K562 (cell line): ENCODE measurements at regions not wholly inside any gene's neighbourhood (a gene's known extent, or its start where the extent isn't known, plus 50 kb on each side); places are given as distances from the start of the nearest gene placed in this dataset.

Source experiments
- ATAC-seq: fragments of 200-7000 bp; cut with Tn5 transposase; 3 replicates; pipeline ENCODE4 v1.9.1; 2020; ENCODE audit warnings: moderate library complexity
- BruUV-seq: library from RNA; stranded (reverse); fragments of 400-500 nt; replicated peaks from 2 replicates; lab custom pipeline; 2021; lab: Mats Ljungman, UMichigan
- CTCF ChIA-PET: fragments of 300-600 bp; formaldehyde crosslinking; extraction: SDS; loops from one replicate; lab custom pipeline; 2021; ENCODE audit warnings: low intra/inter-chr PET ratio; lab: Yijun Ruan, JAX
- POLR2A ChIA-PET: fragments of 300-600, 350-650 bp; sonication (Branson Sonifier 250); formaldehyde crosslinking; extraction: SDS; loops from one replicate; lab custom pipeline; 2021; ENCODE audit warnings: antibody characterized with exemption, inconsistent platforms; lab: Yijun Ruan, JAX
- DNase-seq, 4 experiments: peaks; one replicate each; pipeline versions ENCODE4 v3.0.0 to v3.0.0-alpha.2; 2011 to 2018; ENCODE audit warnings: low spot score in 3 of 4, mixed read lengths in 3 of 4; ENCODE audit errors: extremely low read depth in 1 of 4
- FAIRE-seq: peaks from 2 replicates; lab custom pipeline; 2011; peaks lifted over from hg19 to GRCh38; lab: Jason Lieb, UNC
- H2AFZ ChIP-seq: 2 replicates; pipeline ENCODE4 v1.6.0; 2011; ENCODE audit warnings: low read depth, low read length, control low read depth, inconsistent platforms
- H3K27ac ChIP-seq: fragments of 200-600 bp; 3 replicates; pipeline ENCODE4 v1.8.0; 2011; ENCODE audit warnings: low read depth, mild to moderate bottlenecking, control low read depth, inconsistent platforms, low read length, moderate library complexity, mixed read lengths; ENCODE audit errors: extremely low read depth
- H3K27me3 ChIP-seq, 2 experiments: fragments of 300-600 bp in 1 of 2; 2 replicates in 1 of 2; 3 replicates in 1 of 2; pipeline versions ENCODE4 v1.6.0 to v1.8.0; 2011; ENCODE audit warnings: inconsistent platforms in 2 of 2, low read length in 2 of 2, mild to moderate bottlenecking in 1 of 2, mixed read lengths in 1 of 2, moderate library complexity in 1 of 2; ENCODE audit not compliant: control insufficient read depth in 2 of 2, insufficient read depth in 2 of 2
- H3K36me3 ChIP-seq: fragments of 300-600 bp; 3 replicates; pipeline ENCODE4 v1.8.0; 2011; ENCODE audit warnings: mild to moderate bottlenecking, low read length, inconsistent platforms; ENCODE audit not compliant: control insufficient read depth, insufficient read depth
- H3K4me1 ChIP-seq, 2 experiments: fragments of 200-600 bp in 1 of 2; replicated peaks in 1 of 2; 2 replicates in 1 of 2; 3 replicates in 1 of 2; pipeline versions ENCODE4 v1.5.1 to v1.8.0; 2011; ENCODE audit warnings: inconsistent platforms in 2 of 2, low read length in 2 of 2, mild to moderate bottlenecking in 1 of 2, mixed read lengths in 1 of 2, moderate library complexity in 1 of 2; ENCODE audit not compliant: control insufficient read depth in 2 of 2, insufficient read depth in 2 of 2
- H3K4me2 ChIP-seq: 2 replicates; pipeline ENCODE4 v1.6.1; 2011; ENCODE audit warnings: low read length, control low read depth, inconsistent platforms, mixed read lengths; ENCODE audit not compliant: insufficient read depth
- H3K4me3 ChIP-seq: fragments of 200-600 bp; sonication (generic), shearing (Covaris generic); 2 replicates; pipeline ENCODE4 v1.5.1; 2016; ENCODE audit warnings: control low read depth, inconsistent platforms
- H3K79me2 ChIP-seq: fragments of 200-600 bp; 3 replicates; pipeline ENCODE4 v1.8.0; 2011; ENCODE audit warnings: low read length, inconsistent platforms; ENCODE audit not compliant: control insufficient read depth, insufficient read depth
- H3K9ac ChIP-seq, 2 experiments: 2 replicates each; pipeline versions ENCODE4 v1.6.0 to v1.6.1; 2011; ENCODE audit warnings: low read depth in 2 of 2, low read length in 2 of 2, control low read depth in 1 of 2, inconsistent platforms in 1 of 2, mild to moderate bottlenecking in 1 of 2, mixed read lengths in 1 of 2; ENCODE audit not compliant: insufficient read depth in 1 of 2
- H3K9me1 ChIP-seq: one replicate; pipeline ENCODE4 v1.6.0; 2011; ENCODE audit warnings: inconsistent platforms, mild to moderate bottlenecking, low read length, moderate library complexity; ENCODE audit not compliant: control insufficient read depth, insufficient read depth
- H3K9me3 ChIP-seq: replicated peaks from 2 replicates; pipeline ENCODE4 v1.5.1; 2011; ENCODE audit warnings: low read depth, low read length, inconsistent platforms; ENCODE audit not compliant: control insufficient read depth, insufficient read depth
- H4K20me1 ChIP-seq: replicated peaks from 2 replicates; pipeline ENCODE4 v1.6.1; 2011; ENCODE audit warnings: low read length, inconsistent platforms, mixed read lengths; ENCODE audit not compliant: control insufficient read depth, insufficient read depth
- LEF1 ChIP-seq: fragments of 450-650 bp; IDR thresholded peaks from 2 replicates; pipeline ENCODE4 v1.6.1; 2016; ENCODE audit warnings: mild to moderate bottlenecking
- RCOR1 ChIP-seq, 2 experiments: IDR thresholded peaks; 2 replicates each; pipeline ENCODE4 v1.6.1; 2012; ENCODE audit warnings: low read depth in 2 of 2, low read length in 2 of 2, borderline replicate concordance in 1 of 2, improper control_type of control experiment in 1 of 2
- SIN3A ChIP-seq, 2 experiments: fragments of 150-350 bp in 1 of 2; IDR thresholded peaks; 2 replicates each; pipeline ENCODE4 v1.6.1; 2011 to 2016; ENCODE audit warnings: borderline replicate concordance in 2 of 2, low read depth in 2 of 2, low read length in 2 of 2, mild to moderate bottlenecking in 2 of 2, moderate library complexity in 2 of 2; ENCODE audit not compliant: control insufficient read depth in 1 of 2
- ZNF431 ChIP-seq: sonication (generic); formaldehyde crosslinking; IDR thresholded peaks from 2 replicates; pipeline ENCODE4 v1.8.0; 2022; ENCODE audit warnings: mild to moderate bottlenecking, missing genetic modification reagents
- ZNF668 ChIP-seq: fragments of 250-450 bp; sonication (Bioruptor Pico); IDR thresholded peaks from 2 replicates; pipeline ENCODE4 v1.8.0; 2022; ENCODE audit warnings: mild to moderate bottlenecking, inconsistent platforms
- ZNF699 ChIP-seq: fragments of 250-450 bp; sonication (Bioruptor Pico); IDR thresholded peaks from 2 replicates; pipeline ENCODE4 v1.8.0; 2021; ENCODE audit warnings: mild to moderate bottlenecking, moderate library complexity; ENCODE audit not compliant: insufficient replicate concordance
- WGBS: fragments of 100-300 bp; shearing (Covaris generic); methylation state at CpG from one replicate; pipeline ENCODE4 v1.1.6; 2016; ENCODE audit warnings: low coverage, mixed read lengths; ENCODE audit not compliant: insufficient coverage; ENCODE audit errors: missing lambda C conversion rate; 5-methylcytosine and 5-hydroxymethylcytosine counted together
- in situ Hi-C: fragments of 300-500 bp; cut with MboI; formaldehyde crosslinking; loops from 4 replicates; pipeline ENCODE4 v1.15.0; 2018; ENCODE audit warnings: inconsistent platforms, mixed read lengths
- intact Hi-C: fragments of 100-400 bp; cut with micrococcal nuclease; formaldehyde crosslinking; loops from 2 replicates; pipeline ENCODE4 v1.14.2; 2022
- TF ChIP-seq, protein P1 (sequence below): fragments of 450-650 bp; IDR thresholded peaks from 2 replicates; pipeline ENCODE4 v1.6.1; 2016; ENCODE audit warnings: low read depth
- TF ChIP-seq, protein P2 (sequence below): fragments of 200-800 bp; sonication (Bioruptor generic); IDR thresholded peaks from 2 replicates; pipeline ENCODE4 v1.6.1; 2017; ENCODE audit warnings: missing genetic modification characterization, missing compliant biosample characterization
- TF ChIP-seq, protein P3 (sequence below): fragments of 250-450 bp; sonication (Bioruptor Pico); IDR thresholded peaks from 2 replicates; pipeline ENCODE4 v1.8.0; 2022; ENCODE audit warnings: moderate library complexity, mild to moderate bottlenecking, inconsistent platforms
- TF ChIP-seq, protein P4 (sequence below): sonication (generic); formaldehyde crosslinking; IDR thresholded peaks from 2 replicates; pipeline ENCODE4 v1.8.0; 2022; ENCODE audit warnings: mild to moderate bottlenecking, missing genetic modification reagents

DNA sequence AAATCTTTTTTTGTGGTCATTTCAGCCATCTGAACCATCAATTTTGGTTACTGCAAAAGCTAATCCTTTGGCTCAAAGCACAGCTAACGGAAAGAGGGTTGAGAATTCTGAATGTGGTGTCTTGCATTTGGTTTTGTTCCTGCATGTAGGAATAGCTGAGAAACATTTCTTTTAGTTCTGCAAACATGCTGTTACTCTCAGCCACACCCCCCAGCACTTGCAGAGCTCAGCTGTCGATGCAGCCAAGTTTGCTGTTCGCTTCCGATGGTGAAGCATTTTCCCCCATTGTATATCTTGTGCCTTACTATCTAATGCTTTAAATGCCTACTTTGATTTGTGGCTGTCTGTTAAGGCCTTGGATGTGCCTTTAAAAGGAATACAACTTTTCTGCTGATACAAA is 294.9 kb upstream of the FANCL start:
- DNase-seq (no peak), ATAC-seq (no peak), FAIRE-seq (no peak)
- no TSS peak for BruUV-seq
- intact Hi-C loops, result no loop called here
- H3K79me2 ChIP-seq, result no peaks in the 10 kb centered on the region
- in situ Hi-C loops, result no loop called here
- H3K4me1 ChIP-seq, result no peaks in the 10 kb centered on the region
- H3K4me2 ChIP-seq, result no peak overlapping the region
- H3K4me3 ChIP-seq, result no peak overlapping the region
- 10% methylated on average over 4 of the region's 4 CpGs for WGBS
- no peaks in the 10 kb centered on the region for H3K9me3 ChIP-seq
- no peaks in the 10 kb centered on the region for H4K20me1 ChIP-seq
- 0 out of 5 replicates have a peak, but pooled peaks cover 0 to 2% of the 10 kb centered on the region in 2 experiments for H3K27me3 ChIP-seq
- no peak overlapping the region for H2AFZ ChIP-seq
- no peaks in the 10 kb centered on the region for H3K36me3 ChIP-seq
- ChIA-PET POLR2A (interaction anchor here (0.7 to 1.3 kb wide), 2 partner anchors 10 to 12 kb away, joined by 3 read pairs; no protein-coding TSS in a partner anchor), CTCF (no interaction called here)
- H3K27ac ChIP-seq, result no peak overlapping the region
- H3K9ac ChIP-seq, result no peak overlapping the region
- H3K9me1 ChIP-seq, result no peaks in the 10 kb centered on the region
- TF ChIP-seq SIN3A (IDR thresholded peaks at IDR 0.05; ENCODE audit: borderline replicate concordance in 2 of 2, control insufficient read depth in 1 of 2, low read depth in 2 of 2, low read length in 2 of 2) (no peak), ZNF668 (CRISPR knock-in tag) (no peak), ZNF431 (CRISPR knock-in tag) (no peak), LEF1 (no peak), RCOR1 (IDR thresholded peaks at IDR 0.05; ENCODE audit: borderline replicate concordance in 1 of 2, low read depth in 2 of 2, low read length in 2 of 2) (no peak), ZNF699 (CRISPR knock-in tag) (no peak)
- TF ChIP-seq, protein P1, sequence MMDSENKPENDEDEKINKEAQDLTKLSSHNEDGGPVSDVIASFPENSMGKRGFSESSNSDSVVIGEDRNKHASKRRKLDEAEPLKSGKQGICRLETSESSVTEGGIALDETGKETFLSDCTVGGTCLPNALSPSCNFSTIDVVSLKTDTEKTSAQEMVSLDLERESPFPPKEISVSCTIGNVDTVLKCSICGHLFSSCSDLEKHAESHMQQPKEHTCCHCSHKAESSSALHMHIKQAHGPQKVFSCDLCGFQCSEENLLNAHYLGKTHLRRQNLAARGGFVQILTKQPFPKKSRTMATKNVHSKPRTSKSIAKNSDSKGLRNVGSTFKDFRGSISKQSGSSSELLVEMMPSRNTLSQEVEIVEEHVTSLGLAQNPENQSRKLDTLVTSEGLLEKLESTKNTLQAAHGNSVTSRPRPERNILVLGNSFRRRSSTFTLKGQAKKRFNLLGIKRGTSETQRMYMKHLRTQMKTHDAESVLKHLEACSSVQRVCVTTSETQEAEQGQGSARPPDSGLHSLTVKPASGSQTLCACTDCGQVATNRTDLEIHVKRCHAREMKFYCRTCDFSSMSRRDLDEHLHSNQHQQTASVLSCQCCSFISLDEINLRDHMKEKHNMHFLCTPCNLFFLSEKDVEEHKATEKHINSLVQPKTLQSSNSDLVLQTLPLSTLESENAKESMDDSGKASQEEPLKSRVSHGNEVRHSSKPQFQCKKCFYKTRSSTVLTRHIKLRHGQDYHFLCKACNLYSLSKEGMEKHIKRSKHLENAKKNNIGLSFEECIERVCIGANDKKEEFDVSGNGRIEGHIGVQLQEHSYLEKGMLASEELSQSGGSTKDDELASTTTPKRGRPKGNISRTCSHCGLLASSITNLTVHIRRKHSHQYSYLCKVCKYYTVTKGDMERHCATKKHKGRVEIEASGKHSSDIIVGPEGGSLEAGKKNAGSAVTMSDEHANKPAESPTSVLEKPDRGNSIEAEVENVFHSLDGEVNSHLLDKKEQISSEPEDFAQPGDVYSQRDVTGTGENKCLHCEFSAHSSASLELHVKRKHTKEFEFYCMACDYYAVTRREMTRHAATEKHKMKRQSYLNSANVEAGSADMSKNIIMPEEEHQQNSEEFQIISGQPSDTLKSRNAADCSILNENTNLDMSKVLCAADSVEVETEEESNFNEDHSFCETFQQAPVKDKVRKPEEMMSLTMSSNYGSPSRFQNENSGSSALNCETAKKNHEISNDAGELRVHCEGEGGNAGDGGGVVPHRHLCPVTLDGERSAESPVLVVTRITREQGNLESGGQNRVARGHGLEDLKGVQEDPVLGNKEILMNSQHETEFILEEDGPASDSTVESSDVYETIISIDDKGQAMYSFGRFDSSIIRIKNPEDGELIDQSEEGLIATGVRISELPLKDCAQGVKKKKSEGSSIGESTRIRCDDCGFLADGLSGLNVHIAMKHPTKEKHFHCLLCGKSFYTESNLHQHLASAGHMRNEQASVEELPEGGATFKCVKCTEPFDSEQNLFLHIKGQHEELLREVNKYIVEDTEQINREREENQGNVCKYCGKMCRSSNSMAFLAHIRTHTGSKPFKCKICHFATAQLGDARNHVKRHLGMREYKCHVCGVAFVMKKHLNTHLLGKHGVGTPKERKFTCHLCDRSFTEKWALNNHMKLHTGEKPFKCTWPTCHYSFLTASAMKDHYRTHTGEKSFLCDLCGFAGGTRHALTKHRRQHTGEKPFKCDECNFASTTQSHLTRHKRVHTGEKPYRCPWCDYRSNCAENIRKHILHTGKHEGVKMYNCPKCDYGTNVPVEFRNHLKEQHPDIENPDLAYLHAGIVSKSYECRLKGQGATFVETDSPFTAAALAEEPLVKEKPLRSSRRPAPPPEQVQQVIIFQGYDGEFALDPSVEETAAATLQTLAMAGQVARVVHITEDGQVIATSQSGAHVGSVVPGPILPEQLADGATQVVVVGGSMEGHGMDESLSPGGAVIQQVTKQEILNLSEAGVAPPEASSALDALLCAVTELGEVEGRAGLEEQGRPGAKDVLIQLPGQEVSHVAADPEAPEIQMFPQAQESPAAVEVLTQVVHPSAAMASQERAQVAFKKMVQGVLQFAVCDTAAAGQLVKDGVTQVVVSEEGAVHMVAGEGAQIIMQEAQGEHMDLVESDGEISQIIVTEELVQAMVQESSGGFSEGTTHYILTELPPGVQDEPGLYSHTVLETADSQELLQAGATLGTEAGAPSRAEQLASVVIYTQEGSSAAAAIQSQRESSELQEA, result no peak
- TF ChIP-seq, protein P2, sequence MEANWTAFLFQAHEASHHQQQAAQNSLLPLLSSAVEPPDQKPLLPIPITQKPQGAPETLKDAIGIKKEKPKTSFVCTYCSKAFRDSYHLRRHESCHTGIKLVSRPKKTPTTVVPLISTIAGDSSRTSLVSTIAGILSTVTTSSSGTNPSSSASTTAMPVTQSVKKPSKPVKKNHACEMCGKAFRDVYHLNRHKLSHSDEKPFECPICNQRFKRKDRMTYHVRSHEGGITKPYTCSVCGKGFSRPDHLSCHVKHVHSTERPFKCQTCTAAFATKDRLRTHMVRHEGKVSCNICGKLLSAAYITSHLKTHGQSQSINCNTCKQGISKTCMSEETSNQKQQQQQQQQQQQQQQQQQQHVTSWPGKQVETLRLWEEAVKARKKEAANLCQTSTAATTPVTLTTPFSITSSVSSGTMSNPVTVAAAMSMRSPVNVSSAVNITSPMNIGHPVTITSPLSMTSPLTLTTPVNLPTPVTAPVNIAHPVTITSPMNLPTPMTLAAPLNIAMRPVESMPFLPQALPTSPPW (CRISPR knock-in tag), result no peak
- TF ChIP-seq, protein P3, sequence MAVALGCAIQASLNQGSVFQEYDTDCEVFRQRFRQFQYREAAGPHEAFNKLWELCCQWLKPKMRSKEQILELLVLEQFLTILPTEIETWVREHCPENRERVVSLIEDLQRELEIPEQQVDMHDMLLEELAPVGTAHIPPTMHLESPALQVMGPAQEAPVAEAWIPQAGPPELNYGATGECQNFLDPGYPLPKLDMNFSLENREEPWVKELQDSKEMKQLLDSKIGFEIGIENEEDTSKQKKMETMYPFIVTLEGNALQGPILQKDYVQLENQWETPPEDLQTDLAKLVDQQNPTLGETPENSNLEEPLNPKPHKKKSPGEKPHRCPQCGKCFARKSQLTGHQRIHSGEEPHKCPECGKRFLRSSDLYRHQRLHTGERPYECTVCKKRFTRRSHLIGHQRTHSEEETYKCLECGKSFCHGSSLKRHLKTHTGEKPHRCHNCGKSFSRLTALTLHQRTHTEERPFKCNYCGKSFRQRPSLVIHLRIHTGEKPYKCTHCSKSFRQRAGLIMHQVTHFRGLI, result no peak
- TF ChIP-seq, protein P4, sequence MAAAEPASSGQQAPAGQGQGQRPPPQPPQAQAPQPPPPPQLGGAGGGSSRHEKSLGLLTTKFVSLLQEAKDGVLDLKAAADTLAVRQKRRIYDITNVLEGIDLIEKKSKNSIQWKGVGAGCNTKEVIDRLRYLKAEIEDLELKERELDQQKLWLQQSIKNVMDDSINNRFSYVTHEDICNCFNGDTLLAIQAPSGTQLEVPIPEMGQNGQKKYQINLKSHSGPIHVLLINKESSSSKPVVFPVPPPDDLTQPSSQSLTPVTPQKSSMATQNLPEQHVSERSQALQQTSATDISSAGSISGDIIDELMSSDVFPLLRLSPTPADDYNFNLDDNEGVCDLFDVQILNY (CRISPR knock-in tag), result no peak
